T-cell (primary cell): ENCODE measurements at regions not wholly inside any gene's neighbourhood (a gene's known extent, or its start where the extent isn't known, plus 50 kb on each side); places are given as distances from the start of the nearest gene placed in this dataset.

Experiments
- ATAC-seq, 4 experiments: fragments of 200-7000 bp in 3 of 4; fragments of 150-1000 bp in 1 of 4; cut with Tn5 transposase; replicated peaks in 1 of 4; 1 replicate in 3 of 4; 2 replicates in 1 of 4; pipeline ENCODE4 v1.10.0; 2021; ENCODE audit warnings: moderate library complexity in 3 of 4, mild to moderate bottlenecking in 2 of 4, moderate number of reproducible peaks in 1 of 4
- CTCF ChIA-PET, 2 donors: fragments of 300-600 bp; sonication (Branson Sonifier 250); formaldehyde crosslinking; loops; one replicate each; lab custom pipeline; 2022; ENCODE audit warnings: antibody characterized with exemption in 2 of 2; lab: Charles Lee
- POLR2A ChIA-PET, 2 donors: fragments of 300-600 bp; sonication (Branson Sonifier 250); formaldehyde crosslinking; loops; one replicate each; lab custom pipeline; 2022; ENCODE audit warnings: antibody characterized with exemption in 2 of 2; lab: Charles Lee
- DNase-seq, 35 experiments: peaks; one replicate each; pipeline versions ENCODE4 v3.0.0 to v3.0.0-alpha.2; 2013 to 2023
- H3K27ac ChIP-seq: one replicate; pipeline ENCODE4 v1.5.1; 2013; ENCODE audit warnings: low read length
- H3K27me3 ChIP-seq, 2 experiments: replicated peaks in 1 of 2; 1 replicate in 1 of 2; 2 replicates in 1 of 2; pipeline versions ENCODE4 v1.6.1 to v1.7.0; 2013; ENCODE audit warnings: low read length in 1 of 2, mixed read lengths in 1 of 2; ENCODE audit not compliant: control insufficient read depth in 2 of 2, insufficient read depth in 2 of 2; ENCODE audit errors: extremely low read depth in 1 of 2
- H3K36me3 ChIP-seq, 2 donors: 1 replicate in 1 of 2; 2 replicates in 1 of 2; pipeline versions ENCODE4 v1.6.1 to v1.7.0; 2013; ENCODE audit warnings: low read length in 1 of 2; ENCODE audit not compliant: control insufficient read depth in 2 of 2, insufficient read depth in 1 of 2; ENCODE audit errors: extremely low read depth in 1 of 2
- H3K4me1 ChIP-seq, 2 experiments: 1 replicate in 1 of 2; 2 replicates in 1 of 2; pipeline versions ENCODE4 v1.6.1 to v1.7.0; 2013; ENCODE audit warnings: low read length in 2 of 2, mixed read lengths in 1 of 2; ENCODE audit not compliant: insufficient read depth in 2 of 2, control insufficient read depth in 1 of 2; ENCODE audit errors: extremely low read depth in 1 of 2
- H3K4me3 ChIP-seq, 2 donors: 1 replicate in 1 of 2; 2 replicates in 1 of 2; pipeline versions ENCODE4 v1.5.1 to v1.7.0; 2013; ENCODE audit warnings: mild to moderate bottlenecking in 2 of 2, low read length in 1 of 2, moderate library complexity in 1 of 2; ENCODE audit not compliant: control insufficient read depth in 1 of 2; ENCODE audit errors: extremely low read depth in 1 of 2
- H3K9me3 ChIP-seq: 2 replicates; pipeline ENCODE4 v1.7.0; 2013
- H3K27ac Mint-ChIP-seq, 2 donors: one replicate each; pipeline ENCODE4 v1.8.0; 2020 to 2021; ENCODE audit warnings: mild to moderate bottlenecking in 2 of 2, mixed read lengths in 2 of 2
- H3K27me3 Mint-ChIP-seq, 2 donors: one replicate each; pipeline ENCODE4 v1.8.0; 2021 to 2022; ENCODE audit warnings: mixed read lengths in 2 of 2
- H3K36me3 Mint-ChIP-seq: one replicate; pipeline ENCODE4 v1.8.0; 2021; ENCODE audit warnings: mixed read lengths
- H3K4me1 Mint-ChIP-seq, 3 donors: one replicate each; pipeline ENCODE4 v1.8.0; 2020 to 2022; ENCODE audit warnings: mixed read lengths in 3 of 3, mild to moderate bottlenecking in 1 of 3
- H3K4me3 Mint-ChIP-seq, 3 donors: one replicate each; pipeline ENCODE4 v1.8.0; 2020 to 2022; ENCODE audit warnings: mild to moderate bottlenecking in 3 of 3, mixed read lengths in 3 of 3, moderate library complexity in 3 of 3
- H3K9me3 Mint-ChIP-seq, 3 donors: one replicate each; pipeline ENCODE4 v1.8.0; 2020 to 2022; ENCODE audit warnings: mixed read lengths in 3 of 3
- WGBS: methylation state at CpG from one replicate; pipeline ENCODE4 v1.1.5; 2013; ENCODE audit warnings: missing lambda C conversion rate; ENCODE audit not compliant: insufficient coverage; 5-methylcytosine and 5-hydroxymethylcytosine counted together

- no peaks in the 10 kb centered on the region for H3K9me3 ChIP-seq
- Mint-ChIP-seq H3K27me3 (no peaks in the 10 kb centered on the region), H3K9me3 (peaks cover 0 to 4% (median 0%) of the 10 kb centered on the region in 3 donors), H3K4me1 (no peaks in the 10 kb centered on the region), H3K4me3 (no peak overlapping the region), H3K27ac (no peak overlapping the region), H3K36me3 (no peaks in the 10 kb centered on the region)
- CTCF ChIA-PET, result no interaction called here
- ATAC-seq (no peak), DNase-seq (no peak)
- H3K4me3 ChIP-seq, result no peak overlapping the region
- H3K27me3 ChIP-seq, result no peaks in the 10 kb centered on the region
- no peaks in the 10 kb centered on the region for H3K4me1 ChIP-seq
- H3K27ac ChIP-seq, result no peak overlapping the region
- H3K36me3 ChIP-seq, result no peaks in the 10 kb centered on the region
- POLR2A ChIA-PET, result no interaction called here
- no CpG with 5 or more reads among the region's 3 CpGs for WGBS
Measured at GRCh38 chr7:84669177-84669732, 474.7 kb upstream of the SEMA3A start.

- no peak overlapping the region for H3K4me3 Mint-ChIP-seq
- Histone ChIP-seq H3K9me3 (no peaks in the 10 kb centered on the region), H3K4me3 (no peak overlapping the region), H3K4me1 (no peaks in the 10 kb centered on the region), H3K27ac (no peak overlapping the region), H3K36me3 (no peaks in the 10 kb centered on the region), H3K27me3 (no peaks in the 10 kb centered on the region)
- ATAC-seq (no peak), DNase-seq (no peak)
- ChIA-PET POLR2A (no interaction called here), CTCF (no interaction called here)
- no peaks in the 10 kb centered on the region for H3K27me3 Mint-ChIP-seq
- peaks cover 0 to 4% (median 0%) of the 10 kb centered on the region in 3 donors for H3K9me3 Mint-ChIP-seq
- no peak overlapping the region for H3K27ac Mint-ChIP-seq
- no CpG with 5 or more reads among the region's 1 CpG for WGBS
- no peaks in the 10 kb centered on the region for H3K36me3 Mint-ChIP-seq
- no peaks in the 10 kb centered on the region for H3K4me1 Mint-ChIP-seq
Measured at GRCh38 chr7:84668116-84668515, 473.5 kb upstream of the SEMA3A start.

- POLR2A ChIA-PET, result no interaction called here
- no peaks in the 10 kb centered on the region for H3K36me3 Mint-ChIP-seq
- no peak overlapping the region for H3K4me3 ChIP-seq
- WGBS, result 100% methylated on average over 1 of the region's 2 CpGs
- H3K27me3 Mint-ChIP-seq, result no peaks in the 10 kb centered on the region
- DNase-seq (no peak), ATAC-seq (no peak)
- no peaks in the 10 kb centered on the region for H3K4me1 Mint-ChIP-seq
- no peak overlapping the region for H3K27ac Mint-ChIP-seq
- H3K4me1 ChIP-seq, result no peaks in the 10 kb centered on the region
- H3K9me3 ChIP-seq, result no peaks in the 10 kb centered on the region
- H3K27me3 ChIP-seq, result no peaks in the 10 kb centered on the region
- H3K9me3 Mint-ChIP-seq, result peaks cover 0 to 4% (median 0%) of the 10 kb centered on the region in 3 donors
- H3K36me3 ChIP-seq, result no peaks in the 10 kb centered on the region
- no peak overlapping the region for H3K4me3 Mint-ChIP-seq
- CTCF ChIA-PET, result no interaction called here
- H3K27ac ChIP-seq, result no peak overlapping the region
Measured at GRCh38 chr7:84666651-84667050, 472.1 kb upstream of the SEMA3A start.

GRCh38 chr7:84665339-84665738 is 470.8 kb upstream of the SEMA3A start:
- no peak overlapping the region for H3K4me3 ChIP-seq
- no peaks in the 10 kb centered on the region for H3K27me3 Mint-ChIP-seq
- POLR2A ChIA-PET, result no interaction called here
- H3K36me3 Mint-ChIP-seq, result no peaks in the 10 kb centered on the region
- CTCF ChIA-PET, result no interaction called here
- ATAC-seq (no peak), DNase-seq (no peak)
- H3K4me3 Mint-ChIP-seq, result no peak overlapping the region
- no peaks in the 10 kb centered on the region for H3K9me3 ChIP-seq
- no peak overlapping the region for H3K27ac ChIP-seq
- H3K27me3 ChIP-seq, result no peaks in the 10 kb centered on the region
- H3K27ac Mint-ChIP-seq, result no peak overlapping the region
- H3K9me3 Mint-ChIP-seq, result peaks cover 0 to 4% (median 0%) of the 10 kb centered on the region in 3 donors
- WGBS, result no CpG with 5 or more reads among the region's 2 CpGs
- no peaks in the 10 kb centered on the region for H3K4me1 Mint-ChIP-seq
- H3K4me1 ChIP-seq, result no peaks in the 10 kb centered on the region
- no peaks in the 10 kb centered on the region for H3K36me3 ChIP-seq

GRCh38 chr7:84664626-84665025 is 470.0 kb upstream of the SEMA3A start:
- Mint-ChIP-seq H3K27ac (no peak overlapping the region), H3K4me1 (no peaks in the 10 kb centered on the region), H3K36me3 (no peaks in the 10 kb centered on the region), H3K9me3 (peaks cover 0 to 4% (median 0%) of the 10 kb centered on the region in 3 donors), H3K4me3 (no peak overlapping the region), H3K27me3 (no peaks in the 10 kb centered on the region)
- Histone ChIP-seq H3K4me3 (no peak overlapping the region), H3K27me3 (no peaks in the 10 kb centered on the region), H3K27ac (no peak overlapping the region), H3K9me3 (no peaks in the 10 kb centered on the region), H3K4me1 (no peaks in the 10 kb centered on the region), H3K36me3 (no peaks in the 10 kb centered on the region)
- ATAC-seq, result no peak
- POLR2A ChIA-PET, result no interaction called here
- no peak for DNase-seq
- no CpG with 5 or more reads among the region's 1 CpG for WGBS
- CTCF ChIA-PET, result no interaction called here

- ATAC-seq (no peak), DNase-seq (no peak)
- no peak overlapping the region for H3K4me3 Mint-ChIP-seq
- no peaks in the 10 kb centered on the region for H3K4me1 Mint-ChIP-seq
- H3K27me3 ChIP-seq, result no peaks in the 10 kb centered on the region
- no peaks in the 10 kb centered on the region for H3K27me3 Mint-ChIP-seq
- no peak overlapping the region for H3K27ac ChIP-seq
- no peaks in the 10 kb centered on the region for H3K36me3 Mint-ChIP-seq
- no CpG with 5 or more reads among the region's 1 CpG for WGBS
- H3K9me3 Mint-ChIP-seq, result peaks cover 0 to 4% (median 0%) of the 10 kb centered on the region in 3 donors
- ChIA-PET POLR2A (no interaction called here), CTCF (no interaction called here)
- no peak overlapping the region for H3K4me3 ChIP-seq
- H3K27ac Mint-ChIP-seq, result no peak overlapping the region
- H3K4me1 ChIP-seq, result no peaks in the 10 kb centered on the region
- no peaks in the 10 kb centered on the region for H3K36me3 ChIP-seq
- H3K9me3 ChIP-seq, result no peaks in the 10 kb centered on the region
Measured at GRCh38 chr7:84663224-84663623, 468.6 kb upstream of the SEMA3A start.

- ChIA-PET POLR2A (no interaction called here), CTCF (no interaction called here)
- H3K36me3 ChIP-seq, result no peaks in the 10 kb centered on the region
- DNase-seq (no peak), ATAC-seq (no peak)
- no CpG with 5 or more reads among the region's 1 CpG for WGBS
- Mint-ChIP-seq H3K4me1 (no peaks in the 10 kb centered on the region), H3K9me3 (no peaks in the 10 kb centered on the region), H3K4me3 (no peak overlapping the region), H3K27ac (no peak overlapping the region), H3K27me3 (no peaks in the 10 kb centered on the region), H3K36me3 (no peaks in the 10 kb centered on the region)
- no peaks in the 10 kb centered on the region for H3K4me1 ChIP-seq
- no peak overlapping the region for H3K27ac ChIP-seq
- H3K27me3 ChIP-seq, result no peaks in the 10 kb centered on the region
- H3K9me3 ChIP-seq, result no peaks in the 10 kb centered on the region
- H3K4me3 ChIP-seq, result no peak overlapping the region
Measured at GRCh38 chr7:84658286-84658685, 463.7 kb upstream of the SEMA3A start.
